Natural killer cell (primary cell): ENCODE measurements at regions not wholly inside any gene's neighbourhood (a gene's known extent, or its start where the extent isn't known, plus 50 kb on each side); places are given as distances from the start of the nearest gene placed in this dataset.

ENCODE experiments used
- ATAC-seq, 3 donors: fragments of 150-1000 bp in 2 of 3; fragments of 200-7000 bp in 1 of 3; cut with Tn5 transposase; 1 replicate in 1 of 3; 2 replicates in 2 of 3; pipeline ENCODE4 v1.10.0; 2021; ENCODE audit warnings: mild to moderate bottlenecking in 2 of 3, moderate library complexity in 2 of 3
- DNase-seq, 2 donors: peaks; one replicate each; pipeline versions ENCODE4 v3.0.0 to v3.0.0-alpha.2; 2013 to 2021; ENCODE audit warnings: mixed read lengths in 1 of 2
- H3K27ac ChIP-seq: one replicate; pipeline ENCODE4 v1.5.1; 2013; ENCODE audit warnings: mild to moderate bottlenecking, low read length
- H3K27me3 ChIP-seq: one replicate; pipeline ENCODE4 v1.6.1; 2013; ENCODE audit warnings: low read length; ENCODE audit not compliant: control insufficient read depth, insufficient read depth
- H3K36me3 ChIP-seq: one replicate; pipeline ENCODE4 v1.6.1; 2013; ENCODE audit warnings: low read length; ENCODE audit not compliant: control insufficient read depth, insufficient read depth
- H3K4me1 ChIP-seq: one replicate; pipeline ENCODE4 v1.6.1; 2013; ENCODE audit warnings: low read length; ENCODE audit not compliant: control insufficient read depth, insufficient read depth
- H3K4me3 ChIP-seq: one replicate; pipeline ENCODE4 v1.5.1; 2013; ENCODE audit warnings: low read length
- H3K9me3 ChIP-seq: one replicate; pipeline ENCODE4 v1.6.1; 2013; ENCODE audit warnings: low read length; ENCODE audit not compliant: control insufficient read depth, insufficient read depth
- H3K27ac Mint-ChIP-seq, 2 donors: one replicate each; pipeline ENCODE4 v1.8.0; 2022; ENCODE audit warnings: mild to moderate bottlenecking in 2 of 2, mixed read lengths in 2 of 2, moderate library complexity in 1 of 2
- H3K27me3 Mint-ChIP-seq, 2 donors: one replicate each; pipeline ENCODE4 v1.8.0; 2022; ENCODE audit warnings: low read depth in 2 of 2, mixed read lengths in 2 of 2
- H3K36me3 Mint-ChIP-seq: one replicate; pipeline ENCODE4 v1.8.0; 2022; ENCODE audit warnings: mixed read lengths
- H3K4me1 Mint-ChIP-seq, 2 donors: one replicate each; pipeline ENCODE4 v1.8.0; 2022; ENCODE audit warnings: mixed read lengths in 2 of 2
- H3K4me3 Mint-ChIP-seq: one replicate; pipeline ENCODE4 v1.8.0; 2022; ENCODE audit warnings: mild to moderate bottlenecking, moderate library complexity, mixed read lengths
- H3K9me3 Mint-ChIP-seq, 2 donors: one replicate each; pipeline ENCODE4 v1.8.0; 2022; ENCODE audit warnings: mixed read lengths in 2 of 2
- CTCF ChIP-seq: fragments of 200-600 bp; IDR thresholded peaks from one replicate; pipeline ENCODE4 v1.8.0; 2022; ENCODE audit warnings: antibody characterized with exemption
- WGBS: methylation state at CpG from one replicate; pipeline ENCODE4 v1.1.7; 2013; ENCODE audit warnings: missing lambda C conversion rate; ENCODE audit not compliant: insufficient coverage; 5-methylcytosine and 5-hydroxymethylcytosine counted together
- intact Hi-C: fragments of 100-400 bp; cut with micrococcal nuclease; formaldehyde crosslinking; loops from one replicate; pipeline ENCODE4 v1.14.2; 2022

GRCh38 chr4:156685308-156685707, 286.3 kb downstream of the PDGFC start:
- H3K9me3 ChIP-seq: no peaks in the 10 kb centered on the region
- Mint-ChIP-seq H3K36me3 (no peaks in the 10 kb centered on the region), H3K9me3 (peaks cover 8 to 9% of the 10 kb centered on the region in 2 donors), H3K4me1 (no peaks in the 10 kb centered on the region), H3K27me3 (no peaks in the 10 kb centered on the region), H3K4me3 (no peak overlapping the region), H3K27ac (no peak overlapping the region)
- H3K36me3 ChIP-seq: no peaks in the 10 kb centered on the region
- ATAC-seq (no peak), DNase-seq (no peak)
- H3K4me1 ChIP-seq: no peaks in the 10 kb centered on the region
- H3K4me3 ChIP-seq: no peak overlapping the region
- H3K27me3 ChIP-seq: no peaks in the 10 kb centered on the region
- intact Hi-C loops: no loop called here
- 100% methylated on average over 1 of the region's 3 CpGs for WGBS
- H3K27ac ChIP-seq: no peak overlapping the region
- no peak for TF ChIP-seq CTCF

GRCh38 chr4:156677656-156678055, 293.9 kb downstream of the PDGFC start:
- TF ChIP-seq CTCF: no peak
- Mint-ChIP-seq H3K4me1 (no peaks in the 10 kb centered on the region), H3K27me3 (no peaks in the 10 kb centered on the region), H3K36me3 (no peaks in the 10 kb centered on the region), H3K27ac (no peak overlapping the region), H3K4me3 (no peak overlapping the region), H3K9me3 (peaks cover 7 to 9% of the 10 kb centered on the region in 2 donors)
- Histone ChIP-seq H3K9me3 (no peaks in the 10 kb centered on the region), H3K4me1 (no peaks in the 10 kb centered on the region), H3K36me3 (no peaks in the 10 kb centered on the region), H3K27me3 (no peaks in the 10 kb centered on the region), H3K27ac (no peak overlapping the region), H3K4me3 (no peak overlapping the region)
- DNase-seq (no peak), ATAC-seq (no peak)
- WGBS: 87% methylated on average over 4 of the region's 4 CpGs
- intact Hi-C loops: no loop called here

GRCh38 chr4:156677131-156677531, 294.5 kb downstream of the PDGFC start:
- no peak overlapping the region for H3K4me3 Mint-ChIP-seq
- no peak overlapping the region for H3K27ac ChIP-seq
- no peaks in the 10 kb centered on the region for H3K27me3 Mint-ChIP-seq
- H3K4me3 ChIP-seq: no peak overlapping the region
- H3K4me1 ChIP-seq: no peaks in the 10 kb centered on the region
- intact Hi-C loops: no loop called here
- DNase-seq: no peak
- H3K9me3 ChIP-seq: no peaks in the 10 kb centered on the region
- no peaks in the 10 kb centered on the region for H3K36me3 ChIP-seq
- no peak for TF ChIP-seq CTCF
- no peaks in the 10 kb centered on the region for H3K36me3 Mint-ChIP-seq
- H3K27ac Mint-ChIP-seq: no peak overlapping the region
- H3K9me3 Mint-ChIP-seq: peaks cover 7 to 9% of the 10 kb centered on the region in 2 donors
- H3K27me3 ChIP-seq: no peaks in the 10 kb centered on the region
- H3K4me1 Mint-ChIP-seq: no peaks in the 10 kb centered on the region
- ATAC-seq: no peak
- WGBS: 64% methylated on average over 4 of the region's 6 CpGs

GRCh38 chr4:156676116-156676851, 295.3 kb downstream of the PDGFC start:
- Mint-ChIP-seq H3K4me3 (no peak overlapping the region), H3K4me1 (no peaks in the 10 kb centered on the region), H3K27me3 (no peaks in the 10 kb centered on the region), H3K27ac (no peak overlapping the region), H3K36me3 (no peaks in the 10 kb centered on the region), H3K9me3 (peaks cover 3 to 6% of the 10 kb centered on the region in 2 donors)
- intact Hi-C loops: no loop called here
- Histone ChIP-seq H3K9me3 (no peaks in the 10 kb centered on the region), H3K27ac (no peak overlapping the region), H3K36me3 (no peaks in the 10 kb centered on the region), H3K4me3 (no peak overlapping the region), H3K4me1 (no peaks in the 10 kb centered on the region), H3K27me3 (no peaks in the 10 kb centered on the region)
- 90% methylated on average over 3 of the region's 3 CpGs for WGBS
- DNase-seq (no peak), ATAC-seq (no peak)
- no peak for TF ChIP-seq CTCF
